ENCODE measurements at regions not wholly inside any gene's neighbourhood (a gene's known extent, or its start where the extent isn't known, plus 50 kb on each side); places are given as distances from the start of the nearest gene placed in this dataset.

GRCh38 chr2:40957508-40957907 lies 505.6 kb upstream of the SLC8A1 start:
- Histone ChIP-seq H3K27me3 (ENCODE audit: control insufficient read depth in 3 of 3, insufficient read depth in 3 of 3, low read length in 3 of 3) (no peaks in the 10 kb centered on the region), H3K4me3 (ENCODE audit: low read depth in 1 of 3, low read length in 3 of 3) (no peak overlapping the region), H3K4me1 (ENCODE audit: control insufficient read depth in 3 of 3, insufficient read depth in 2 of 3, low read depth in 1 of 3, low read length in 2 of 3) (no peaks in the 10 kb centered on the region), H3K36me3 (ENCODE audit: control insufficient read depth in 3 of 3, insufficient read depth in 2 of 3, low read depth in 1 of 3, low read length in 3 of 3) (no peaks in the 10 kb centered on the region), H3K27ac (ENCODE audit: low read depth in 1 of 3, low read length in 2 of 3) (no peak overlapping the region), H3K9me3 (ENCODE audit: control insufficient read depth in 2 of 2, insufficient read depth in 1 of 2, low read depth in 1 of 2, low read length in 1 of 2) (no peaks in the 10 kb centered on the region)
- DNase-seq (peak in 1 of 2 donors; percentile 0), FAIRE-seq (no peak)
- WGBS, 3 donors: 72 to 73% (median 72%) methylated on average over 9 of the region's 9 CpGs

GRCh38 chr2:40962026-40962425 lies 510.1 kb upstream of the SLC8A1 start:
- DNase-seq (no peak), FAIRE-seq (no peak)
- no peaks in the 10 kb centered on the region for H3K36me3 ChIP-seq (ENCODE audit: control insufficient read depth in 3 of 3, insufficient read depth in 2 of 3, low read depth in 1 of 3, low read length in 3 of 3)
- no peaks in the 10 kb centered on the region for H3K4me1 ChIP-seq (ENCODE audit: control insufficient read depth in 3 of 3, insufficient read depth in 2 of 3, low read depth in 1 of 3, low read length in 2 of 3)
- no peak overlapping the region for H3K27ac ChIP-seq (ENCODE audit: low read depth in 1 of 3, low read length in 2 of 3)
- no peaks in the 10 kb centered on the region for H3K9me3 ChIP-seq (ENCODE audit: control insufficient read depth in 2 of 2, insufficient read depth in 1 of 2, low read depth in 1 of 2, low read length in 1 of 2)
- H3K4me3 ChIP-seq (ENCODE audit: low read depth in 1 of 3, low read length in 3 of 3): no peak overlapping the region
- no peaks in the 10 kb centered on the region for H3K27me3 ChIP-seq (ENCODE audit: control insufficient read depth in 3 of 3, insufficient read depth in 3 of 3, low read length in 3 of 3)
- WGBS, 3 donors: 49 to 75% (median 72%) methylated on average over 5 of the region's 5 CpGs

GRCh38 chr2:40964509-40965250 lies 512.8 kb upstream of the SLC8A1 start:
- no peak for FAIRE-seq

GRCh38 chr2:40967451-40967850 lies 515.6 kb upstream of the SLC8A1 start:
- 78 to 82% (median 81%) methylated on average over 4 of the region's 4 CpGs for WGBS, 3 donors
- H3K4me1 ChIP-seq (ENCODE audit: control insufficient read depth in 3 of 3, insufficient read depth in 2 of 3, low read depth in 1 of 3, low read length in 2 of 3): no peaks in the 10 kb centered on the region
- no peak for FAIRE-seq
- no peak overlapping the region for H3K4me3 ChIP-seq (ENCODE audit: low read depth in 1 of 3, low read length in 3 of 3)
- H3K36me3 ChIP-seq (ENCODE audit: control insufficient read depth in 3 of 3, insufficient read depth in 2 of 3, low read depth in 1 of 3, low read length in 3 of 3): no peaks in the 10 kb centered on the region
- DNase-seq: no peak
- no peak overlapping the region for H3K27ac ChIP-seq (ENCODE audit: low read depth in 1 of 3, low read length in 2 of 3)
- no peaks in the 10 kb centered on the region for H3K9me3 ChIP-seq (ENCODE audit: control insufficient read depth in 2 of 2, insufficient read depth in 1 of 2, low read depth in 1 of 2, low read length in 1 of 2)
- H3K27me3 ChIP-seq (ENCODE audit: control insufficient read depth in 3 of 3, insufficient read depth in 3 of 3, low read length in 3 of 3): no peaks in the 10 kb centered on the region

More at GRCh38 chr2:40964509-40965250, 512.8 kb upstream of the SLC8A1 start:
- Histone ChIP-seq H3K4me3 (ENCODE audit: low read depth in 1 of 3, low read length in 3 of 3) (no peak overlapping the region), H3K4me1 (ENCODE audit: control insufficient read depth in 3 of 3, insufficient read depth in 2 of 3, low read depth in 1 of 3, low read length in 2 of 3) (no peaks in the 10 kb centered on the region), H3K27ac (ENCODE audit: low read depth in 1 of 3, low read length in 2 of 3) (no peak overlapping the region), H3K9me3 (ENCODE audit: control insufficient read depth in 2 of 2, insufficient read depth in 1 of 2, low read depth in 1 of 2, low read length in 1 of 2) (no peaks in the 10 kb centered on the region), H3K27me3 (ENCODE audit: control insufficient read depth in 3 of 3, insufficient read depth in 3 of 3, low read length in 3 of 3) (no peaks in the 10 kb centered on the region), H3K36me3 (ENCODE audit: control insufficient read depth in 3 of 3, insufficient read depth in 2 of 3, low read depth in 1 of 3, low read length in 3 of 3) (no peaks in the 10 kb centered on the region)
- DNase-seq: no peak
- WGBS, 3 donors: 40 to 56% (median 52%) methylated on average over 3 of the region's 3 CpGs

GRCh38 chr2:40975151-40975550 lies 523.3 kb upstream of the SLC8A1 start:
- Histone ChIP-seq H3K9me3 (ENCODE audit: control insufficient read depth in 2 of 2, insufficient read depth in 1 of 2, low read depth in 1 of 2, low read length in 1 of 2) (no peaks in the 10 kb centered on the region), H3K27me3 (ENCODE audit: control insufficient read depth in 3 of 3, insufficient read depth in 3 of 3, low read length in 3 of 3) (no peaks in the 10 kb centered on the region), H3K36me3 (ENCODE audit: control insufficient read depth in 3 of 3, insufficient read depth in 2 of 3, low read depth in 1 of 3, low read length in 3 of 3) (no peaks in the 10 kb centered on the region), H3K4me1 (ENCODE audit: control insufficient read depth in 3 of 3, insufficient read depth in 2 of 3, low read depth in 1 of 3, low read length in 2 of 3) (no peaks in the 10 kb centered on the region), H3K4me3 (ENCODE audit: low read depth in 1 of 3, low read length in 3 of 3) (no peak overlapping the region), H3K27ac (ENCODE audit: low read depth in 1 of 3, low read length in 2 of 3) (no peak overlapping the region)
- FAIRE-seq: no peak
- WGBS, 3 donors: 74 to 84% (median 76%) methylated on average over 4 of the region's 4 CpGs
- DNase-seq: no peak

GRCh38 chr2:40997362-40997761 lies 545.5 kb upstream of the SLC8A1 start:
- H3K27ac ChIP-seq (ENCODE audit: low read depth in 1 of 3, low read length in 2 of 3): no peak overlapping the region
- H3K9me3 ChIP-seq (ENCODE audit: control insufficient read depth in 2 of 2, insufficient read depth in 1 of 2, low read depth in 1 of 2, low read length in 1 of 2): no peaks in the 10 kb centered on the region
- no peaks in the 10 kb centered on the region for H3K4me1 ChIP-seq (ENCODE audit: control insufficient read depth in 3 of 3, insufficient read depth in 2 of 3, low read depth in 1 of 3, low read length in 2 of 3)
- FAIRE-seq (no peak), DNase-seq (no peak)
- 33 to 65% (median 38%) methylated on average over 4 of the region's 4 CpGs for WGBS, 3 donors
- H3K36me3 ChIP-seq (ENCODE audit: control insufficient read depth in 3 of 3, insufficient read depth in 2 of 3, low read depth in 1 of 3, low read length in 3 of 3): no peaks in the 10 kb centered on the region
- H3K27me3 ChIP-seq (ENCODE audit: control insufficient read depth in 3 of 3, insufficient read depth in 3 of 3, low read length in 3 of 3): no peaks in the 10 kb centered on the region
- H3K4me3 ChIP-seq (ENCODE audit: low read depth in 1 of 3, low read length in 3 of 3): no peak overlapping the region

- no peak for FAIRE-seq
These were observed 548.5 kb upstream of the SLC8A1 start for GRCh38 chr2:41000374-41000773.

GRCh38 chr2:41000906-41001305 lies 549.0 kb upstream of the SLC8A1 start:
- no peak for DNase-seq
- WGBS, 3 donors: 50 to 67% (median 63%) methylated on average over 2 of the region's 2 CpGs

More at GRCh38 chr2:41000374-41000773, 548.5 kb upstream of the SLC8A1 start:
- Histone ChIP-seq H3K4me3 (ENCODE audit: low read depth in 1 of 3, low read length in 3 of 3) (no peak overlapping the region), H3K9me3 (ENCODE audit: control insufficient read depth in 2 of 2, insufficient read depth in 1 of 2, low read depth in 1 of 2, low read length in 1 of 2) (no peaks in the 10 kb centered on the region), H3K27me3 (ENCODE audit: control insufficient read depth in 3 of 3, insufficient read depth in 3 of 3, low read length in 3 of 3) (no peaks in the 10 kb centered on the region), H3K27ac (ENCODE audit: low read depth in 1 of 3, low read length in 2 of 3) (no peak overlapping the region), H3K36me3 (ENCODE audit: control insufficient read depth in 3 of 3, insufficient read depth in 2 of 3, low read depth in 1 of 3, low read length in 3 of 3) (no peaks in the 10 kb centered on the region), H3K4me1 (ENCODE audit: control insufficient read depth in 3 of 3, insufficient read depth in 2 of 3, low read depth in 1 of 3, low read length in 2 of 3) (no peaks in the 10 kb centered on the region)
- no peak for DNase-seq
- 33 to 63% (median 40%) methylated on average over 1 of the region's 1 CpG for WGBS, 3 donors

GRCh38 chr2:41004700-41005099 lies 552.8 kb upstream of the SLC8A1 start:
- 79 to 90% (median 86%) methylated on average over 2 of the region's 2 CpGs for WGBS, 3 donors
- FAIRE-seq (no peak), DNase-seq (no peak)
- no peaks in the 10 kb centered on the region for H3K36me3 ChIP-seq (ENCODE audit: control insufficient read depth in 3 of 3, insufficient read depth in 2 of 3, low read depth in 1 of 3, low read length in 3 of 3)
- H3K9me3 ChIP-seq (ENCODE audit: control insufficient read depth in 2 of 2, insufficient read depth in 1 of 2, low read depth in 1 of 2, low read length in 1 of 2): no peaks in the 10 kb centered on the region
- H3K4me3 ChIP-seq (ENCODE audit: low read depth in 1 of 3, low read length in 3 of 3): no peak overlapping the region
- no peaks in the 10 kb centered on the region for H3K27me3 ChIP-seq (ENCODE audit: control insufficient read depth in 3 of 3, insufficient read depth in 3 of 3, low read length in 3 of 3)
- H3K4me1 ChIP-seq (ENCODE audit: control insufficient read depth in 3 of 3, insufficient read depth in 2 of 3, low read depth in 1 of 3, low read length in 2 of 3): no peaks in the 10 kb centered on the region
- no peak overlapping the region for H3K27ac ChIP-seq (ENCODE audit: low read depth in 1 of 3, low read length in 2 of 3)

More at GRCh38 chr2:41000906-41001305, 549.0 kb upstream of the SLC8A1 start:
- H3K36me3 ChIP-seq (ENCODE audit: control insufficient read depth in 3 of 3, insufficient read depth in 2 of 3, low read depth in 1 of 3, low read length in 3 of 3): no peaks in the 10 kb centered on the region
- FAIRE-seq: no peak
- H3K27me3 ChIP-seq (ENCODE audit: control insufficient read depth in 3 of 3, insufficient read depth in 3 of 3, low read length in 3 of 3): no peaks in the 10 kb centered on the region
- no peak overlapping the region for H3K27ac ChIP-seq (ENCODE audit: low read depth in 1 of 3, low read length in 2 of 3)
- no peaks in the 10 kb centered on the region for H3K9me3 ChIP-seq (ENCODE audit: control insufficient read depth in 2 of 2, insufficient read depth in 1 of 2, low read depth in 1 of 2, low read length in 1 of 2)
- no peaks in the 10 kb centered on the region for H3K4me1 ChIP-seq (ENCODE audit: control insufficient read depth in 3 of 3, insufficient read depth in 2 of 3, low read depth in 1 of 3, low read length in 2 of 3)
- no peak overlapping the region for H3K4me3 ChIP-seq (ENCODE audit: low read depth in 1 of 3, low read length in 3 of 3)
